ENCODE measurements at regions not wholly inside any gene's neighbourhood (a gene's known extent, or its start where the extent isn't known, plus 50 kb on each side); places are given as distances from the start of the nearest gene placed in this dataset.

DNA sequence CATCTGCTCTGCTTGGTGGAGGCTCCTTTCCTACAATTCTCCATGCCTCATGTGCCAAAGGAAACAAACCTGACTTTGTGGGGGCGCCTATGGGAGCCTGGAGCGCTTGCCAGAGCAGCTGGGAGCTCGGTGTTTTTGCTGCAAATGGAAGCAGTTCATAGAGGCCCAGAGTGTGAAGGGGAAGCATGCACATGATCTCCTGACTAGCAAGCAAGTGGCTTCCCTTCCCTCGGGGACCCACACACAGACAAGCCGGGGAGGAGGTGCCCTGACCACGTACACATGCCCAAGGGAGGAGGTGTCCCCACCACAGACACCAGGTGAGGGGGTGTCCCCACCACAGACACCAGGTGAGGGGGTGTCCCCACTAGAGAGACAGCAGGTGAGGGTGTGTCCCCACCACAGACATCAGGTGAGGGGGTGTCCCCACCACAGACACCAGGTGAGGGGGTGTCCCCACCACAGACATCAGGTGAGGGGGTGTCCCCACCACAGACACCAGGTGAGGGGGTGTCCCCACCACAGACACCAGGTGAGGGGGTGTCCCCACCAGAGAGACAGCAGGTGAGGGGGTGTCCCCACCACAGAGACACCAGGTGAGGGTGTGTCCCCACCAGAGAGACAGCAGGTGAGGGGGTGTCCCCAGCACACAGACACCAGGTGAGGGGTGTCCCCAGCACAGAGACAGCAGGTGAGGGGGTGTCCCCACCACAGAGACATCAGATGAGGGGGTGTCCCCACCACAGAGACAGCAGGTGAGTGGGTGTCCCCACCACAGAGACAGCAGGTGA is 106.8 kb downstream of the CRYAA start:
- TF ChIP-seq POLR2AphosphoS5 (IDR thresholded peaks at IDR 0.05; ENCODE audit: low read depth, low read length) (no peak), RFX5 (IDR thresholded peaks at IDR 0.05; ENCODE audit: borderline replicate concordance, low read depth, low read length) (no peak), TAF1 (IDR thresholded peaks at IDR 0.05; ENCODE audit: low read depth, low read length) (no peak), CEBPB (IDR thresholded peaks at IDR 0.05; ENCODE audit: low read depth, low read length) (no peak), HDAC2 (IDR thresholded peaks at IDR 0.05; ENCODE audit: borderline replicate concordance in 1 of 2, low read depth in 2 of 2, low read length in 2 of 2) (no peak), GABPA (IDR thresholded peaks at IDR 0.05; ENCODE audit: borderline replicate concordance, insufficient read depth, low read length) (no peak), RAD21 (IDR thresholded peaks at IDR 0.05 in 1 of 2, conservative IDR thresholded peaks at IDR 0.05 in 1 of 2; ENCODE audit: low read depth in 2 of 2, low read length in 2 of 2) (no peak), ZNF274 (IDR thresholded peaks at IDR 0.05; ENCODE audit: borderline replicate concordance, extremely low read depth, low read length) (no peak), KDM5A (IDR thresholded peaks at IDR 0.05; ENCODE audit: low read length) (no peak)
- TF ChIP-seq, protein P1, sequence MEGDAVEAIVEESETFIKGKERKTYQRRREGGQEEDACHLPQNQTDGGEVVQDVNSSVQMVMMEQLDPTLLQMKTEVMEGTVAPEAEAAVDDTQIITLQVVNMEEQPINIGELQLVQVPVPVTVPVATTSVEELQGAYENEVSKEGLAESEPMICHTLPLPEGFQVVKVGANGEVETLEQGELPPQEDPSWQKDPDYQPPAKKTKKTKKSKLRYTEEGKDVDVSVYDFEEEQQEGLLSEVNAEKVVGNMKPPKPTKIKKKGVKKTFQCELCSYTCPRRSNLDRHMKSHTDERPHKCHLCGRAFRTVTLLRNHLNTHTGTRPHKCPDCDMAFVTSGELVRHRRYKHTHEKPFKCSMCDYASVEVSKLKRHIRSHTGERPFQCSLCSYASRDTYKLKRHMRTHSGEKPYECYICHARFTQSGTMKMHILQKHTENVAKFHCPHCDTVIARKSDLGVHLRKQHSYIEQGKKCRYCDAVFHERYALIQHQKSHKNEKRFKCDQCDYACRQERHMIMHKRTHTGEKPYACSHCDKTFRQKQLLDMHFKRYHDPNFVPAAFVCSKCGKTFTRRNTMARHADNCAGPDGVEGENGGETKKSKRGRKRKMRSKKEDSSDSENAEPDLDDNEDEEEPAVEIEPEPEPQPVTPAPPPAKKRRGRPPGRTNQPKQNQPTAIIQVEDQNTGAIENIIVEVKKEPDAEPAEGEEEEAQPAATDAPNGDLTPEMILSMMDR (IDR thresholded peaks at IDR 0.05; ENCODE audit: control extremely low read depth in 1 of 3, insufficient read depth in 1 of 3, low read depth in 1 of 3, low read length in 3 of 3), result no peak

Measured in H1 (cell line).